OCI-M1 (cell line): ENCODE measurements at regions not wholly inside any gene's neighbourhood (a gene's known extent, or its start where the extent isn't known, plus 50 kb on each side); places are given as distances from the start of the nearest gene placed in this dataset.
A peak's percentile ranks its signal among the peaks of the same experiment; 100 is the strongest.

Source experiments
- DNase-seq: peaks from one replicate; lab custom pipeline; 2025; lab: John Stamatoyannopoulos, UW

DNA sequence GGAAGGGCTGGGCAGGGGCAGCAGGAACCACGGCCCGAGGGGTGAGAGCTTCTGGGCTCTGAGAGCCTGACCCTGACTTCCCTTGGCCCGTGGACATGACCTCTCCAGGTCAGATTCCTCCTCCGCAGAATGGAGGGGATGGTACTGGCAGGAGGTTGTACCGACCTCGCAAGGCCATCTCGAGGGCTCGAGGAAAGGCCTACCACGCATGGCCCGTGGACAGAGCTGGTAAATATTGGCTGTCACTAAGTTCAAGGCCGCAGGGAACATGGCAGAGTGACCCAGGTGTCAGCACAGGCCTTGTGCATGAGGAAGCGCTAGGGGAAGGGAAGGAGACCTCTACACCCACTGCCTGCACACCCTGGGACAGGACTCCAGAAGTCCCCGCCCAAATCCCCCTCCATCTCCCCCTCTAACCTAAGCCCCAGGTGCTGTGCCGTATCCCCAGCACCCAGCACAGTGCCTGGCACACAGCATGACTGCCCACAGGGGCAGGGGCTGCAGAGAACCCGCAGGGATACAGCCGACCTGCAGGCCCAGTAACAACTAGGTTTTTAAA lies 54.9 kb upstream of the PPP2R5C start:
- DNase-seq = no peak

DNA sequence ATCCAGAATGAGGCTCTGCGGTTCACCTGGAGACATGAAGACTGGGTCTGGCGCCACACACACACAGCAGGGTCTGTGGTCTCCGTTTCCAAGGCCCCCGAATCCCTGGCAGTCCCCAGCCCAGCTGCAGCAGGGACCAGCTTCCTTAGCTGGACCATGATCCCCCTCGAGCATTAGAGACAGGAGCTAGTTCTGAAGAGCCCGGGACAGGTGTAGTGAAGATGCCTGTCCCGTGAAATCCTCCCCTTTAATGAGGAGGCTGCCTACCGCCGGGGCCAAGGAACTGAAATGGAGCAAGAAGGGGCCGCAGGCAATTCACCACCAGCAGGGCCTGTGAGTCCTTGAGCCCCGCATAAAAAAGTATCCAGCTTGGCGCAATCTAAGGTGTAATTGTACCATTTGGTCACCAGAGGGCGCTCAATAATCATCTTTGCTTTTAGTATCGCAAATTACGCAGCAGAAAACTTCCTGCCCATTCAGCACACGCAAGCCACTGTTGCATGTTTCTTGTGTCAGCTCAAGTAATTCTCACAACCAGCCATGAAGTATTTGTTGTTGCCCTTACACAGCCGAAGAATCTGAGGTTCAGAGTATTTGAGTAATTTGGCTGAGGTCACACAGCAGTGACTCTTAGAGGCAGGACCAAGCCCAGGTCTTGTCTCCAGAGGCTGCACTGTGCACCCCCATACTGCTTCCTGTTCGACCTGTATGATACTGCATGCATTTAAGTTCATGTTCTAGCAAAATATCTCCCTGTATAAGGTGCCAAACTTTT lies 54.3 kb upstream of the PPP2R5C start:
- peak; percentile 74 for DNase-seq

DNA sequence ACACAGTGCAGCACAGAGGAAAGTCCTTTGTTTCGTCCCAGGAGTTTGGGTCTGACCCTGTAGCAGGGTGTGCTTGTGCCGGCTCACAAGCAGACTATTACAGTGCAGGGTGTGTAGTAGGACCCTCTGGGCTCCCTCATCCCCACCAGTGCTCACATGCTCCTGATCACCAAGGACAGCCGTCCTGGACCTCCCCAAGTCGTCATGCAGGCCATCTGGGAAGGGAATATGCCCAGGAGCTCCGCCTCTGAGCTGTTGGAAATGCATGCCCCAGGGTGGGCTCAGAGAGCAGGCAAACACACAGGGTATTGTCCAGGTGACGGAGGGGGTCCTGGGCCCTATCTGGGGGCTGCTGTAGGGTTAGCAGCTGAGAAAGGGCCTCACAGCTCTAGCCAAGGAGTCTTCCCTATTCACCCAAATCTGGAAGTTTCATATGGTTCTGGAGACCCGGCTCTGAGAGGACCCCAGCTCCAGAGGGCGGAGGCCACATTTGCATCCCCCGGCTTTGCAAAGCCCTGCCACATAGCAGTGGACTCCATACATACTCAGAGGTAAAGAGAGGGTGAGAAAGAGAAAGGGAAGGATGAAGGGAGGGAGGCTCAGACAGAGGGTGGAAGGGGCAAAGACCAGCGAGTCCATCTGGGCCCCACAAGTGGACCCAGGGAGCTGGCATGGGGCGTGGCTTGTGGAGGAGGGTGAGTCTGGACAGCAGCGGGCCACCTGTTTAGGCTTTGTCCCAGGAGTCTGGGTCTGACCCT lies 53.5 kb upstream of the PPP2R5C start:
- no peak for DNase-seq

DNA sequence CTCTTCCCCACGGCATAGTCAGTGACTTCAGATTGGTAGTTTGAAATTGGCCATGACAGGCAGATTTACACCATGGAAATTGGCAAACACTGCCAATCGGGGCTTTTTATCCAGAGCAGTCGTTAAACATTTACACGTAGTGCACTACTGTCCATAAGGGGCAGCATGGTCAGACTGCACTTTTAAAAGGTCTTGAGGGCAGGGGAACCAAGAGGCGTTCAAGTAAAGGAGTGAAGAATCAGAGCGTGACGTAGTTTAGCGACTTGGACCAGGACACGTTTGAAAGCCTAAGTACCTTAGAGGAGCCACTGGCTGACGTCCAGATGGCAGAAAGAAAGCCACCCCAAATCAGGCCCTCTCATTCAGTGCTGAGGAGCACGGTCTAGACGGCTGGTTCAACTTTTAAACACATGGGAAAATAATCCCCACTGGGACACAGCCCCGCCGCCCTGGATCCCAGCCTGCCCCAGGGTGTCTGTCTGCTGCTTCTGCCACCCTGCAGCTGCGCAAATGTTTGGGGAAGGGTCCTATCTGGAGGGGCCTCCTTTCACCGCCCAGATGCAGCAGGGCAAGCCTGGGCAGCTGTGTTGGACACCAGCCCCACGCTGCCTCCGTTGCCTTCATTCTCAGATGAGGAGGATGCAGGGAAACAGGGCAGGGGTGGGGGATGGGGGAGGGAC lies 52.5 kb upstream of the PPP2R5C start:
- DNase-seq = no peak

DNA sequence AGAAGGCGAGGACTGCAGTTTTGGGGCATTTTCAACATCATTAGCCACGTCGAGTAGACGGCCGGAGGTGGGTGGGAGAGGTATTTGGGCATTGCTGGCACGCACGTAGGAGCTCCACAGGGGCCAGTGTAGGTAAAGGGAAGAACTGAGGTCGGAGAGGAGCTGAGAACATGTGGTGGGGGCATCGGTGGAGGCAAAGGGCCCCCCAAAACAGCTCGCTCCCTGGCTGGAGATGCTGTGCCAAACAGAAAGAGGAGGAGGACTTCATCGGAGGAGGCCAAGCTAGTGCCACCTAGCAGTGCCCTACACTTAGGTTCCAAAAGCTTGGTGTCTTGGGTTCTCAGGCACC lies 52.0 kb upstream of the PPP2R5C start:
- no peak for DNase-seq

DNA sequence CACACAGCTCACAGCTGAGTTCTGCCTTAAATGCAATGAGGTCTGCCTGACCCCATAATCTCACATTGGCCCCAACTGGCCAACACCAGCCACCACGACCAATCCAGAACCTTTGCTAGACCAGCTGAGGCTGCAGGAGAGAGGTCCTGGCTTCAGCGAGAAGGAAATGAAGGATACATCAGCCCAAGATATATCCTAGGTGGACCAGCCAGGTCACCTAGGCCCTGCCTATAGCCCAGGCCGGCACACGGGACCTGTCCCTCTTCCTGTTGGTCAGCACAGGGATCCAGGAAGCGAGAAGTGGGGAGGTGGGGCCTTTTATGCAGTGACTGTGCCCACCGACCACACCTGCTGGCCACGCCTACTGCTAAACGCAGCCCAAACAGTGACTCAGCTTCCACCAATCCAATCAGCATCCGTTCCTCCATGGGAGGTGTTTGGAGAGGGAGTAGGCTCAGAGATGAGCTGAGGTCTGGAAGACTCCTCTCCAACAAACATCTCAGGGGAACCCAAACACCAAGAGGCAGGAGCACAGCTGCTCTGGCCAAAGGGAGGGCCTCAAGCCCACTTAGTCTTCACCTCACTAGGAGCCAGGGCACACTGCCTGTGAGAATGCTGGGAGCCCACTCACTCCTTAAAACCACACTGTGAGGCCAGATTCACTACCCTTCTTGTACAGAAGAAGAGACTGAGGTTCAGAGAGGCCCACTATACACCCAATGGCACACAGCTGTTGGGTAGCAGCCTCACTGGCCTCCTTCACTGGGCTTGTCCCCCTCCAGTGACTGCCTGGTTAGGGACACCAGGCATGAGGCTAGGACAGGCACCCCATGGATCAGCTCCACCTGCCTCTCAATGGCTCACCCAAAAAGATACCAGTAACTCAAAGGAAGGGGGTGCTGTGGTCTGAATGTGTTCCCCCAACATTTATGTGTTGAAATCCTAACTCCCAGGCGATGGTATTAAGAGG lies 51.3 kb upstream of the PPP2R5C start:
- DNase-seq = no peak

DNA sequence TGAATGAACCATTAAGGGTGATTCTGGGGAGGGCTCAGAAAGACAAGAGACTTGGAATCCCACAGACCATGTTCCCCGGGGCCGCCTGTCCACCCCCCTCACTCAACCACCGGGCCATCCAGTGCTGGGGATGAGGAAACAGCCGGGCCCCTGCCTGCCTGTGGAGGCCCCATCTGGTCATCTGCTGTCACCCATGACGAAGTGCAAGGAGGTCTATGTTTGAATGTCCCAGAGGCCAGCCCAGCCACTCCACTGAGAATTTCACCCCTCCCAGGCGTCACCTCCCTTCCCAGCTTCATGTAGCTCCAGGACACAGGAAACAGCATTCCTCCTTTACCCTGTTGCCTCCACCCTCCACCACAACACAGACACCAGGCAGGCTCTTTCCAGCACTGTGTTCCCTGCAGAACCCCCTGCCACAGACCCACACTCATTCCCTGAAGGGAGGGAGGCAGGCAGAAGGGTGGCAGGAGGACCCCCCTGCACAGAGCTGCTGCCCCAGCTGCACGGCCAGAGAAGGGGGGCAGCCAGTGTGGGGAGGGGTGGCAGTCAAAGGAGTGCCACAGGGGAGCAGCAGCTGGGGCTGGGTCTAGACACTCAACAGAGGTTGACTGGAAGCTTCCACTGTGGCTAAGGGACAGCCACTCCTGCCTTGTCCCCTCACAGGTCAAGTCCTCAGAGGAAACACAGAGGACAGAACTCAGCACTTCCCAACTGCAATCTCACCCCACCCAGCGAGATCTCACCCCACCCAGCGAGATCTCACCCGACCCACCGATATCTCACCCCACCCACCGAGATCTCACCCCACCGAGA lies 50.3 kb upstream of the PPP2R5C start:
- no peak for DNase-seq
